ENCODE measurements at regions not wholly inside any gene's neighbourhood (a gene's known extent, or its start where the extent isn't known, plus 50 kb on each side); places are given as distances from the start of the nearest gene placed in this dataset.

GRCh38 chr5:56617998-56618397 lies 197.4 kb upstream of the MAP3K1 start:
- TF ChIP-seq EHMT2 (IDR thresholded peaks at IDR 0.05; ENCODE audit: borderline replicate concordance, low read depth, low read length) (no peak), ZNF619 (CRISPR knock-in tag; IDR thresholded peaks at IDR 0.05) (no peak), BHLHE40 (IDR thresholded peaks at IDR 0.05; ENCODE audit: low read length) (no peak), ETV5 (CRISPR knock-in tag; IDR thresholded peaks at IDR 0.05; ENCODE audit: borderline replicate concordance) (no peak), NR1H2 (CRISPR knock-in tag; IDR thresholded peaks at IDR 0.05; ENCODE audit: borderline replicate concordance, low read depth) (no peak), KDM1A (CRISPR knock-in tag; IDR thresholded peaks at IDR 0.05) (no peak), ZNF557 (CRISPR knock-in tag; IDR thresholded peaks at IDR 0.05) (no peak), BRD4 (CRISPR knock-in tag; IDR thresholded peaks at IDR 0.05) (no peak)
- TF ChIP-seq, protein P1, sequence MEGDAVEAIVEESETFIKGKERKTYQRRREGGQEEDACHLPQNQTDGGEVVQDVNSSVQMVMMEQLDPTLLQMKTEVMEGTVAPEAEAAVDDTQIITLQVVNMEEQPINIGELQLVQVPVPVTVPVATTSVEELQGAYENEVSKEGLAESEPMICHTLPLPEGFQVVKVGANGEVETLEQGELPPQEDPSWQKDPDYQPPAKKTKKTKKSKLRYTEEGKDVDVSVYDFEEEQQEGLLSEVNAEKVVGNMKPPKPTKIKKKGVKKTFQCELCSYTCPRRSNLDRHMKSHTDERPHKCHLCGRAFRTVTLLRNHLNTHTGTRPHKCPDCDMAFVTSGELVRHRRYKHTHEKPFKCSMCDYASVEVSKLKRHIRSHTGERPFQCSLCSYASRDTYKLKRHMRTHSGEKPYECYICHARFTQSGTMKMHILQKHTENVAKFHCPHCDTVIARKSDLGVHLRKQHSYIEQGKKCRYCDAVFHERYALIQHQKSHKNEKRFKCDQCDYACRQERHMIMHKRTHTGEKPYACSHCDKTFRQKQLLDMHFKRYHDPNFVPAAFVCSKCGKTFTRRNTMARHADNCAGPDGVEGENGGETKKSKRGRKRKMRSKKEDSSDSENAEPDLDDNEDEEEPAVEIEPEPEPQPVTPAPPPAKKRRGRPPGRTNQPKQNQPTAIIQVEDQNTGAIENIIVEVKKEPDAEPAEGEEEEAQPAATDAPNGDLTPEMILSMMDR (CRISPR knock-in tag; IDR thresholded peaks at IDR 0.05), result no peak
- TF ChIP-seq, protein P2, sequence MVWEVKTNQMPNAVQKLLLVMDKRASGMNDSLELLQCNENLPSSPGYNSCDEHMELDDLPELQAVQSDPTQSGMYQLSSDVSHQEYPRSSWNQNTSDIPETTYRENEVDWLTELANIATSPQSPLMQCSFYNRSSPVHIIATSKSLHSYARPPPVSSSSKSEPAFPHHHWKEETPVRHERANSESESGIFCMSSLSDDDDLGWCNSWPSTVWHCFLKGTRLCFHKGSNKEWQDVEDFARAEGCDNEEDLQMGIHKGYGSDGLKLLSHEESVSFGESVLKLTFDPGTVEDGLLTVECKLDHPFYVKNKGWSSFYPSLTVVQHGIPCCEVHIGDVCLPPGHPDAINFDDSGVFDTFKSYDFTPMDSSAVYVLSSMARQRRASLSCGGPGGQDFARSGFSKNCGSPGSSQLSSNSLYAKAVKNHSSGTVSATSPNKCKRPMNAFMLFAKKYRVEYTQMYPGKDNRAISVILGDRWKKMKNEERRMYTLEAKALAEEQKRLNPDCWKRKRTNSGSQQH (CRISPR knock-in tag; IDR thresholded peaks at IDR 0.05; ENCODE audit: low read depth), result no peak

Data from HepG2 (cell line).